Astrocyte (in vitro differentiated cells and primary cell): ENCODE measurements at regions not wholly inside any gene's neighbourhood (a gene's known extent, or its start where the extent isn't known, plus 50 kb on each side); places are given as distances from the start of the nearest gene placed in this dataset.
"Not testable (repeated sequence)": the region's sequence is repeated elsewhere in the genome, so short reads cannot be mapped to it uniquely, and the experiment has no call there.

ENCODE experiments used
- DNase-seq: peaks from one replicate; pipeline ENCODE4 v3.0.0-alpha.2; 2010; ENCODE audit warnings: low read depth
- FAIRE-seq: peaks from 2 replicates; lab custom pipeline; 2011; peaks lifted over from hg19 to GRCh38; lab: Jason Lieb, UNC
- H2AFZ ChIP-seq: 2 replicates; pipeline ENCODE4 v1.6.0; 2012; ENCODE audit warnings: low read depth, low read length, inconsistent platforms
- H3K27ac ChIP-seq: 2 replicates; pipeline ENCODE4 v1.5.1; 2011; ENCODE audit warnings: low read depth, low read length, inconsistent platforms
- H3K27me3 ChIP-seq: 2 replicates; pipeline ENCODE4 v1.6.0; 2011; ENCODE audit warnings: low read length, inconsistent platforms; ENCODE audit not compliant: insufficient read depth
- H3K36me3 ChIP-seq: 2 replicates; pipeline ENCODE4 v1.5.1; 2011; ENCODE audit warnings: low read length, inconsistent platforms; ENCODE audit not compliant: insufficient read depth
- H3K4me1 ChIP-seq: 2 replicates; pipeline ENCODE4 v1.5.1; 2011; ENCODE audit warnings: low read length, inconsistent platforms; ENCODE audit not compliant: insufficient read depth
- H3K4me2 ChIP-seq: 2 replicates; pipeline ENCODE4 v1.6.0; 2012; ENCODE audit warnings: low read length, inconsistent platforms
- H3K4me3 ChIP-seq: 2 replicates; pipeline ENCODE4 v1.5.1; 2011; ENCODE audit warnings: low read depth, mild to moderate bottlenecking, low read length, inconsistent platforms; ENCODE audit not compliant: insufficient read depth
- H3K79me2 ChIP-seq: 2 replicates; pipeline ENCODE4 v1.6.0; 2012; ENCODE audit warnings: mild to moderate bottlenecking, low read length, inconsistent platforms; ENCODE audit not compliant: insufficient read depth
- H3K9ac ChIP-seq: 2 replicates; pipeline ENCODE4 v1.6.0; 2012; ENCODE audit warnings: mild to moderate bottlenecking, low read length, inconsistent platforms
- H3K9me3 ChIP-seq: 2 replicates; pipeline ENCODE4 v1.5.1; 2012; ENCODE audit warnings: low read depth, mild to moderate bottlenecking, low read length, inconsistent platforms; ENCODE audit not compliant: insufficient read depth
- H4K20me1 ChIP-seq: 2 replicates; pipeline ENCODE4 v1.6.0; 2012; ENCODE audit warnings: low read length, inconsistent platforms; ENCODE audit not compliant: insufficient read depth
- H3K27ac Mint-ChIP-seq: one replicate; pipeline ENCODE4 v1.8.0; 2021; ENCODE audit warnings: mild to moderate bottlenecking, mixed read lengths; ENCODE audit not compliant: unreplicated experiment
- H3K27me3 Mint-ChIP-seq: one replicate; pipeline ENCODE4 v1.8.0; 2021; ENCODE audit warnings: low read depth, mixed read lengths; ENCODE audit not compliant: unreplicated experiment
- H3K36me3 Mint-ChIP-seq: one replicate; pipeline ENCODE4 v1.8.0; 2021; ENCODE audit warnings: low read depth, mixed read lengths; ENCODE audit not compliant: unreplicated experiment
- H3K4me1 Mint-ChIP-seq: one replicate; pipeline ENCODE4 v1.8.0; 2021; ENCODE audit warnings: low read depth, mixed read lengths; ENCODE audit not compliant: unreplicated experiment
- H3K4me3 Mint-ChIP-seq: one replicate; pipeline ENCODE4 v1.8.0; 2021; ENCODE audit warnings: mild to moderate bottlenecking, moderate library complexity, mixed read lengths; ENCODE audit not compliant: unreplicated experiment
- H3K9me3 Mint-ChIP-seq: one replicate; pipeline ENCODE4 v1.8.0; 2021; ENCODE audit warnings: mild to moderate bottlenecking, mixed read lengths; ENCODE audit not compliant: unreplicated experiment
- CTCF ChIP-seq: IDR thresholded peaks from 2 replicates; pipeline ENCODE4 v1.5.1; 2011; ENCODE audit warnings: low read depth, mild to moderate bottlenecking, inconsistent platforms, low read length, moderate library complexity; ENCODE audit not compliant: insufficient read depth
- EZH2 ChIP-seq: IDR thresholded peaks from 2 replicates; pipeline ENCODE4 v1.6.1; 2012; ENCODE audit warnings: mild to moderate bottlenecking, low read length, inconsistent platforms; ENCODE audit not compliant: insufficient read depth

- H3K4me1 Mint-ChIP-seq = peaks cover 24% of the 10 kb centered on the region
- H3K9me3 Mint-ChIP-seq = peaks cover 1% of the 10 kb centered on the region
- no peaks in the 10 kb centered on the region for H3K36me3 Mint-ChIP-seq
- H3K9ac ChIP-seq = no peak overlapping the region
- H3K4me3 ChIP-seq = no peak overlapping the region
- peak overlapping the region; percentile 53 for H3K4me2 ChIP-seq
- peak overlapping the region; percentile 26 for H2AFZ ChIP-seq
- H4K20me1 ChIP-seq = no peaks in the 10 kb centered on the region
- peaks cover 14% of the 10 kb centered on the region for H3K27me3 Mint-ChIP-seq
- H3K79me2 ChIP-seq = no peaks in the 10 kb centered on the region
- no peaks in the 10 kb centered on the region for H3K36me3 ChIP-seq
- no peak overlapping the region for H3K27ac ChIP-seq
- H3K4me1 ChIP-seq = peaks cover 5% of the 10 kb centered on the region
- no peak overlapping the region for H3K4me3 Mint-ChIP-seq
- TF ChIP-seq CTCF (no peak), EZH2 (no peak)
- peak overlapping the region; percentile 62 for H3K27ac Mint-ChIP-seq
- no peaks in the 10 kb centered on the region for H3K27me3 ChIP-seq
- DNase-seq (peak; percentile 29), FAIRE-seq (no peak)
- no peaks in the 10 kb centered on the region for H3K9me3 ChIP-seq
These were observed 83.8 kb downstream of the TMEM130 start for GRCh38 chr7:98785929-98786571.

GRCh38 chr7:98788966-98789365 lies 80.8 kb downstream of the TMEM130 start:
- Histone ChIP-seq H3K4me3 (no peak overlapping the region), H2AFZ (no peak overlapping the region), H3K9me3 (no peaks in the 10 kb centered on the region), H3K27me3 (no peaks in the 10 kb centered on the region), H3K4me1 (peaks cover 5% of the 10 kb centered on the region), H3K9ac (no peak overlapping the region), H3K36me3 (no peaks in the 10 kb centered on the region), H4K20me1 (no peaks in the 10 kb centered on the region), H3K27ac (peak overlapping the region; percentile 25), H3K4me2 (no peak overlapping the region), H3K79me2 (no peaks in the 10 kb centered on the region)
- H3K4me1 Mint-ChIP-seq = peaks cover 16% of the 10 kb centered on the region
- no peaks in the 10 kb centered on the region for H3K36me3 Mint-ChIP-seq
- peak; percentile 87 for DNase-seq
- no peak for FAIRE-seq
- H3K4me3 Mint-ChIP-seq = no peak overlapping the region
- peaks cover 1% of the 10 kb centered on the region for H3K9me3 Mint-ChIP-seq
- no peak overlapping the region for H3K27ac Mint-ChIP-seq
- TF ChIP-seq CTCF (no peak), EZH2 (no peak)
- H3K27me3 Mint-ChIP-seq = peaks cover 22% of the 10 kb centered on the region

GRCh38 chr7:98794453-98794852 lies 75.4 kb downstream of the TMEM130 start:
- H3K27ac ChIP-seq, FAIRE-seq, H3K4me3 ChIP-seq, H3K9me3 Mint-ChIP-seq, H3K9ac ChIP-seq, DNase-seq, H3K36me3 Mint-ChIP-seq, H4K20me1 ChIP-seq, H2AFZ ChIP-seq, H3K4me1 Mint-ChIP-seq, H3K27me3 ChIP-seq, H3K36me3 ChIP-seq, H3K4me1 ChIP-seq, H3K4me3 Mint-ChIP-seq, H3K79me2 ChIP-seq, H3K9me3 ChIP-seq, H3K4me2 ChIP-seq, H3K27ac Mint-ChIP-seq: not testable (repeated sequence)
- peaks cover 10% of the 10 kb centered on the region for H3K27me3 Mint-ChIP-seq
